IPS-NIHi7 (cell line): ENCODE measurements at regions not wholly inside any gene's neighbourhood (a gene's known extent, or its start where the extent isn't known, plus 50 kb on each side); places are given as distances from the start of the nearest gene placed in this dataset.
A peak's percentile ranks its signal among the peaks of the same experiment; 100 is the strongest.

ENCODE experiments used
- DNase-seq: peaks from one replicate; pipeline ENCODE4 v3.0.0; 2012; ENCODE audit warnings: mixed read lengths; ENCODE audit errors: extremely low spot score

GRCh38 chr10:128614802-128615553, 488.8 kb upstream of the MKI67 start:
- no peak for DNase-seq

GRCh38 chr10:128617532-128617931, 491.3 kb upstream of the MKI67 start:
- DNase-seq = no peak

GRCh38 chr10:128622706-128623105, 496.5 kb upstream of the MKI67 start:
- no peak for DNase-seq

DNA sequence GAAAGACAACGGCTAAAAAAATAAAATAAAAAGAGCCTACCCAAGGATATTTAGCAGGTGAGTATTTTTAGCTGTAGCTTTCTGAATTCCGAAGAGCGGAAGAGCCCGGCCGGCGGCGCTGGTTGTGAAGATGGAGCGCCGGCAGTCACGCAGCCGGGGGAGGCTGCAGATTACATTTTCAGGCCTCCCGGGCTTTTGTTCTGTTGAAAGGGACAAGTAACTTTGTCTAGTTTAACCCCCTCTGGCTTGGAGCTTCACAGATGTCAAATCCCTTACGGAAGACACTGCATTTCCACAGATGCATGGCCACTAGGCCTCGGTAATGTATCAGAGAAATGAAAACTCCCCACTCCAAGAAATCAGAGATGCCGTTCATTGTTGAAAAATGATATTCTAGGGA, 497.6 kb upstream of the MKI67 start:
- no peak for DNase-seq

- DNase-seq = no peak
Measured at GRCh38 chr10:128624656-128625530, 498.7 kb upstream of the MKI67 start.

- DNase-seq = no peak
Measured at GRCh38 chr10:128625926-128626325, 499.7 kb upstream of the MKI67 start.

DNA sequence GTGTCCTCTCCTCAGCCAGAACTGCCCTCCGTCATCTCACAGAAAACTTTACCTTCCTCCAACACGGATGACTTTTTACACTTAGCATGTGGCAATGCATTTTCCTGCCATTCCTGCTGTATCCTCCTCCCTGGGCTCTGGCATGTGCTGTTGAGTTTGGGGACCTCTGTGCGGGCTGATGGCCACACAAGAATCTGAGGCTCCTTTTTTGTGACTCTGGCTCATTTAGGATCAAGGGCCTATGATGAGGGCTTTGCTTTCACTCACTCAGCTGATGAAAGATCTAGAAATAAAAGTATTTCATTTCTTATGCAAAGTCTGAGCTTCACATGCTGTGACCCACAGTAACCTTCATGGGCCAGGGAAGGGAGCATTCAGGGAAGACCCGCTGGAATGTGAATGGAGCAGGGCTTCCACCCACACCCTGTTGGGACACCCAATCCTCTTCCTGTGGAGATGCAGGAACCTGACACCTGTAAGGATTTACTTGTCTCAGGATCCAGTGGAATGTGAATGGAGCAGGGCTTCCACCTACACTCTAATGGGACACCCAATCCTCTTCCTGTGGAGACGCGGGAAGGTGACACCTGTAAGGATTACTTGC, 500.3 kb upstream of the MKI67 start:
- peak; percentile 51 for DNase-seq

DNA sequence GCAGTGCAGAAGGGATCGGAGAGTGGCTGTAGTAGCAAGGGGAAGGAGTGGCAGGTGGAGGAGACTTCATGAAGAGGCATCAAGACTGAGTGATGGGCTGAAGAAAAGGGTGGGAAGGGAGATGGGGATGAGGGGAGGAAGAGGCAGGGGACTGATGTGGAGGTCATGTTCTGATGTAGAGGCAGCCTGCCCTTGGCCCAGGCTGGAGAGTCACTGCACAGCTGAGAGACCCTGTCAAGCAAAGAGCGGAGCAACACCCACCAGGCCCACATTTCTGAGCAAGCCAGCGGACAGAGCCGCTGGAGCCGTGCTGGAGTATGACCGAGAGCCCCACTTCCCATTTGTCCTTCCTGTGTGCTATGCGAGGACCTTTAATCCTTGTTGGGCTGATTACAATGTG, 501.6 kb upstream of the MKI67 start:
- no peak for DNase-seq

- no peak for DNase-seq
Measured at GRCh38 chr10:128628252-128628651, 502.0 kb upstream of the MKI67 start.

DNA sequence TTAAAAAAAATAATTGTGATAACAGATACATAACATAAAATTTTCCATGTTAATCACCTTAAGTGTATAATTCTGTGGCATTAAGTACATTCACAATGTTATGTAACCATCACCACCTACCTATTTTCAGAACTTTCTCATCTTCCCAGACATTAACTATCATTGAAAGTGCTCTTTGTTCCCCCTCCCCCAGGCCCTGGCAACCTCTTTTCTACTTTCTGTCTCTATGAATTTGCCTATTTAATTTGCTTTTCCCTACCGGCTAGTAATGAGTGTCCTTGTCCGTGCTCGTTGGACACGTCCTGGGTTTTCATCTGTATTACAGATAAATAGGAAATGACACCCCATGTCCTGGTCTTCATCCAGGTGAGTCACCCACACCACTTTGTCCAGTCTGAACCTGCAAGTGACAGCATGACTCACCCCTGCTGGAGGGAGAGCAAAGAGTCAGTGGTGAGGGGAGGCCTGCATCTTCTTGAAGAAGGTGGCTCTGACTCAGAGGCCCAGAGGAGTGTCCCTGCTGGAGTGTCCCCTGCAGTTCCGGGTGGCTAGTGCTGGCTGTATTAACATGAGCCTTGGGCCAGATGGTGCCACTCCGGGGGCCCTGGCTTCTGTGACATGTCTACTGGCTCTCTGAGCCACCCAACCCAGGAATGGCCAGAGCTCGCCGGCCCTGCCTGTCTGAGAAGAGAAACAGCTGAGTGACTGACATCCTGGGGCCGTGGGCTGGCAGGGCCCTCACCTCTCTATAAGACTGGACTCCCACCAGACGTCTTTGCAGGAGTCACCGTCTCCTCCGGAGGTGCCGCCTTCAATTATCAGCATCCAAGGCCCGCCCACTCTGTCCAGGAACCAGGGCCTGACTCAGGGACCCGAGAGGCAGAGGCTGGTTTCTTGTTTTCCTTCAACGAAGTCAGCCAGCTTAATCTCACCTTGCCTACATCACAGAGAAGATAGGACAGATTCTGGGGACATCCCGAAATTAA, 503.2 kb upstream of the MKI67 start:
- DNase-seq = no peak

- no peak for DNase-seq
Measured at GRCh38 chr10:128630787-128631252, 504.6 kb upstream of the MKI67 start.

- DNase-seq = no peak
Measured at GRCh38 chr10:128631801-128632241, 505.6 kb upstream of the MKI67 start.

DNA sequence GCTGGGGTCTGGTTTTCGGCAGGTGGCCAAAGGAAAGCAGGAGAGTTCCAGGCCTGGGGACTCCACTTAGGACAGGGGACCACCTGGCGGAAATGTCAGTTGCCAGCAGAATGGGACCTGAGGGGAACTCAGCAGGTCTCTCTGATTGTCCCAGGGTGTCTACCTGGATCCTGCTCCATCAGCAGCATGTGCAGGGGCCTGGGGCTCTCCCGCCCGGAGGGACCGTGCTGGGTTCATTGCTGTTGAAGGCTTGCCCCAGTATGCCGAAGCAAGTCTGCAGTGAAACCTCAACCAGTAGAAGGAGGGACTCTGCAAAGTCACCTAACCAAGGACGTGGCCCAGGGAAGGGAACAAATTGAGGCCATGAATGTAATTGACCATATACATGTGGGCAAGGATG, 506.5 kb upstream of the MKI67 start:
- DNase-seq = no peak

DNA sequence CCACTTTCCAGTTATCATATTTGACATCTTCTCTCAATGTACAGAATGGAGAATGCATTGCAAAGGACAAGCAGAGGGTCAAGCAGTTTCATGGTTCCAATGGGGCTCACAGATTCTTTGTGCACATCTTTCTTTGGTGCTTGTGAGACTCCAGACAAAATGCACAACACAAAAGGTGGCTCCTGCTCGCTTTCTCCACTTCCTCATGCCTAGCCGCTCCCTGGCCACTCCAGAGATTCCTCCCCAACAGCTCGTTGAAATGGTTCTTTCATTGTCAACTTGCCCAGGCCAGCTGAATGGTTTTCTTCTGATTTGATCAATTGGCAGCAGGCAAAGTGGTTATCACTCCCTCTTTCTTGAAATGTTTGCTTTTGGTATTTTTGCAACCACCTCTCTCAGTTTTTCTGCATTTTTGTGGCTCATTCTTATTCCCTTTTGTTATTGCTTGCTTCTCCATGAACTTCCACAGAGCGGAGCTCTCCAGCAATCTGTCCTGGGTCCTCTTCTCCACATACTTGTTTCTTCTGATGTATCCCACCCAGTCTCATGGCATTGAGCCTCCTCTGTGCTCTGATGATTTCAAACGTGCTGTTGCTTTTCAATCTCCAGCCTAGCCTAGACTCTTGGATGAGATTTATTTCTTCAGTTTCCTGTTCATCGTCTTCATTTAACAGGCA, 507.8 kb upstream of the MKI67 start:
- DNase-seq = peak; percentile 48

DNA sequence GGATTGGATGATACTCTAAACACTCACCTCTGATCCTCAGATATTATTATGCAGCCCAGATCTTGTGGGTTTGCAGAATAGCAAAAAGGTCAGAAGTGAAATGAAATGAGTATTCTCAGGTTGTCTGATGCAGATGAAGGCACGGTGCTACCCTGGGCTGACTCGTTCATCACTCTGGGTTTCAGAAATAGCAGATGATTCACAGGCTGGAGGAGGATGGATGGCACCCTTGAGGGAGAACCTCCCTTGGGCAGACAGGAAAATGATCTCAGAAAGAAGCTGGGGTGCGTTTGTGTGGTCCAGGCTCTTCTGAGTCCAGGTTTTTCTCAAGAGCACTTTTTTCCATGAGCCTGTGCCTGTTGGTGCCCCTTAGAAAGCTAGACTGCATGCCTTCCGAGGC, 515.8 kb upstream of the MKI67 start:
- DNase-seq = no peak

DNA sequence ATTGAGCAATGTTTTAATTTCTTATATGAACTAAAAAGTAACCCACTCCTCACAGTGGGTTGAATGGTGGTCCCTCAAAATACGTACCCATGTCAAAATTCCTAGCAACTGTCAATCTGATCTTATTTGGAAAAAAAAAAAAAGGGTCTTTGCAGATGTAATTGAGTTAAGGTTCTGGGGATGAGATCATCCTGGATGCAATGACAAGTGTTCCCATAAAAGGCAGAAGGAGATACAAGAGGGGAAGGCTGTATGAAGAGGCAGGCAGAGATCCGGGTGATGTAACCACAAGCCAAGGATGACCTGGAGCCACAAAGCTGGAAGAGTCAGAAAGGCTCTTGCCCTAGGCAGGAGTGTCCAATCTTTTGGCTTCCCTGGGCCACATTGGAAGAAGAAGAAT, 516.3 kb upstream of the MKI67 start:
- no peak for DNase-seq

GRCh38 chr10:128643658-128644057, 517.4 kb upstream of the MKI67 start:
- no peak for DNase-seq

DNA sequence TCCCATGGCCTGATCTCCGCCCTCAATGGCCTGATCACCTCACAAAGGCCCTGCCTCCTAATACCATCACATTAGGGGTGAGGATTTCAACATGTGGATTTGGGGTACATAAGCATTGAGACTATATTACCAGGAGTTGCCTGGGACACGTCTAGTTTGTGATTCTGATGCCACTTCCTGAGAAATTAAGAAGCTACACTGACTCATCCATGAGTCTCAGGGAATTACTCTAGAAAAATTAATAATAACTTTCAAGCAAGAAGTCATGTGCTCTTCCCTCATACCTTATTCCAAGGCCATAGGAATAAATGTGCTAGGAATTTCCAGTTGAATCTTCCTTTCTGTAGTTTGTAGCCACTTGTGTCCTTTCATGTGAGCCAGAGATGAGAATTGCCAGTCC, 519.3 kb upstream of the MKI67 start:
- no peak for DNase-seq

GRCh38 chr10:128646956-128647355, 520.7 kb upstream of the MKI67 start:
- DNase-seq = no peak

DNA sequence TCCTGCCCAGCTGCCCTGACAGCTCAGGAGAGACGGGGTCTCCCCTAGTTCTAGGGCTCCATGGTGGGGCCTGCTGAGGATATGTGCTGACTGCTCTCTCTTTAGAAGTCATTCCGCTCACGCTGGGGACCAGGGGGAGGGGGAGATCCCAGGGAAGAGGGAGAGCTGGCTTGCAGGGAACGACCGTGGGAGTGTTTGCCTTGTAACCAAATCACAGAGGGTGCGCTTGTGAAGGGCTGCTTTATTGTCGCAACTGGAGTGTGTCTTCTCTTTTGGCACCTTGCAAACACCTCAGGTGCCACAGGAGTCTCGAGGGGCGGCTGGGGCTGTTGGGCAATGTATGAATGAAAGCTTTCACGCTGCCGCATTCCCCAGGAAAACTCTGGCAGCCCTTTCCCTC, 531.3 kb upstream of the MKI67 start:
- DNase-seq = no peak

DNA sequence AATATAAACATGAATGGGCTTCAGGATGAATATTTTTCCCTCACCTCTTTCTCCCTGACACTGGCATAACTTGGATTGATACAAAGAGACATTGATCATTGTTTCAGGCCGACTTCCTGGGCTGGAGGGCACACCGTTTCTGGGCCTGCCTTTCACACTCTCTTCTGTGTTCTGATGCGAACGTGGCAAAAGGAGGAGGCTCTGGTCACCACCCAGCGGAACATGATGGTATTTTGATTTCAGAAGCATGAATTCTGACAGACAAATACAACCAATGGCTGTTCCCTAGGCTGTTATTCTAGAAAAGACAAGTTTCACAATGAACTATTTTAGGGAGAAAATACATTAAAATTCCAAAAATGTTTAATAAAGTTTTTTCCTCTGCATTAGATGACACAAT, 534.5 kb upstream of the MKI67 start:
- DNase-seq = no peak
